G401 (cell line): ENCODE measurements at regions not wholly inside any gene's neighbourhood (a gene's known extent, or its start where the extent isn't known, plus 50 kb on each side); places are given as distances from the start of the nearest gene placed in this dataset.
A peak's percentile ranks its signal among the peaks of the same experiment; 100 is the strongest.

Source experiments
- DNase-seq: peaks from one replicate; pipeline ENCODE4 v3.0.0-alpha.2; 2015; ENCODE audit warnings: low spot score
- in situ Hi-C: cut with HindIII; loops from 2 replicates; pipeline ENCODE4 v1.10.0; 2016; ENCODE audit warnings: low sequenced_read_pairs, mixed read lengths

DNA sequence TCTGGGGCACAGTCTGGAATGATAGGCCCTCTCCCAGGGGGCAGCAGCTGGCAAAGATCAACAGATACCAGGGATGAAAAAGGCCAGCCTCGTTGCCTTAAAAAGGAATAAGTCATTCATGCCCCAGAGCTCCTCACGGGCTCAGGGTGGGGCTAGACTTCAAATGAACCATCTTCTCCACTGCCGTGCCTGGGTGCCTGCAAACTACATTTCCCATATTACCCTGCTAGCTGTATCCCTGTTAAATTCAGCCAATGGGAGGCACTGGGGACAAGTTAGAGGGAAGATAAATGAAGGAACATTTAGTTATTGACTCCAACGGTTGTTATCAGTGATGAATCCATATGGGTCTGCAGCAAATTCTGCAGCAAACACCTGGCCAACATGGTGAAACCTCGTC, 101.2 kb upstream of the CYYR1 start:
- in situ Hi-C loops, result no loop called here
- DNase-seq, result no peak

- in situ Hi-C loops, result no loop called here
- no peak for DNase-seq
Measured at GRCh38 chr21:26669215-26669764, 96.2 kb upstream of the CYYR1 start.

DNA sequence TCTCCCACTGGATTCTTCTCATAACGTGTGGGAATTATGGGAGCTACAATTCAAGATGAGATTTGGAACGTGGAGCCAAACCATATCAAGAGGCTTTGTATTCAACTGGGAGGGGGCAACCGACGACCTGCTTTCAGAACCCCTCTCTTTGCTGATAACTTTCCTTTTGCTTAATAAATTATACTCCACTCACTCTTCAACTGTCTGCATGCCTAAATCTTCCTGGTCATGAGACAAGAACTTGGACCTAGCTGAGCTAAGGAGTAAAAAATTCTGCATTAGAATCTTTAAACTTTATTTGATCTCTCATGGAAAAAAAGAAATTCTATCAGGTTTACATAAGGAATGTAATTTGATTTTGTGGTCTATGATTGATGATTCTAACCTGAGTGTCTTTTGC, 86.7 kb upstream of the CYYR1 start:
- in situ Hi-C loops, result no loop called here
- no peak for DNase-seq

- DNase-seq, result no peak
- in situ Hi-C loops, result no loop called here
Measured at GRCh38 chr21:26659182-26659581, 86.1 kb upstream of the CYYR1 start.

DNA sequence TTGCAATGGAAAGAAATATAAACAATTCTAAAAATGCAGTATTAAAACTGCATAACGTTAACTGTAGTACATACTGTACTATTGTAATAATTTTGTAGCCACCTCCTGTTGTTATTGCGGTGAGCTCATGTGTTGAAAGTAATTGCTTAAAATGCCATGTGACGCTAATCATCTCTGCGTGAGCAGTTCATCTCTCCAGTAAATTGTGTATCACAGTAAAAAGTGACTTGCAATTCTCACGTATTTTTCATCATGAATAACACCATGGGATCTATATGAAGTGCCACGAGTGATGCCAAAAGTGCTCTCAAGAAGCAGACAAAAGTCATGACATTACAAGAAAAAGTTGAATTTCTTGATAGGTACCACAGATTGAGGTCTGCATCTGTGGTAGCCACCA, 82.4 kb upstream of the CYYR1 start:
- no peak for DNase-seq
- in situ Hi-C loops, result no loop called here

DNA sequence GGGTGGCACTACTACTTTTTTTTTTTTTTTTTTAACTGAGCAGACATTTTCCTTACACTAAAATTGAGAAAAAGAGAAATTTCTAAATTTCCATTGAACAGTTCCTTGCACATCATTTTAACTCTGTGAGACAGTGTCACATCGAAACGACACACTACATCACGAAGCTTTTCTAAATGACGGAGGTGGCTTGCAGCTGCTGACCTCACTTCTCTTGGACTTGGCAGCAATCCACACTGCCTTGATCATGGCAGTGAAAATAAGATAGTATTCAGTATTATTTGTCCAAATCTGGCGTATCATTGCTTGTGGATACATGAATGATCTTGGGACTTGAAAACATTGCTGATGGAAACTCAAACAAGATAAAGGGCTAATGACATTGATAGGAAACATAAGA, 80.3 kb upstream of the CYYR1 start:
- no peak for DNase-seq
- in situ Hi-C loops, result no loop called here

- DNase-seq, result no peak
- in situ Hi-C loops, result no loop called here
Measured at GRCh38 chr21:26652854-26653253, 79.8 kb upstream of the CYYR1 start.

DNA sequence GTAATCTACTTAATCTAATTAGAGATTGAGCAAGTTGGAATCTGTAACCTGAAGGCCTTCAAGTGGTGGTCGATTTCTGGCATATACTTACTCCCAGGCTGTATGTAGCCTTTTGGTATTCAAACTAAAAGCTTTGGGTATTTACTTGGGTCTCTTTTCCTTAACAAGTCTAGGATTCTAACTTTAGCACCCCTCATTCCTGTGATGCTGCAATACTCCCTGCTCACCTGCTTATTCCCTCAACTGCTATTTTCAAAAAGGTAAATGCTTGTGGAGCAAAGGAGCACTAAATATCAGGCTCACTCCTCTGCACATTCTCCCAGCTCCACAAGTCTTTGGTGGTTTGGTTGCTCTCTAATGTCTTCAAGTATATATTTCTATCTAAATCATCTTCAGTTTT, 68.0 kb upstream of the CYYR1 start:
- no peak for DNase-seq
- in situ Hi-C loops, result no loop called here

GRCh38 chr21:26637201-26637745, 64.2 kb upstream of the CYYR1 start:
- in situ Hi-C loops, result no loop called here

DNA sequence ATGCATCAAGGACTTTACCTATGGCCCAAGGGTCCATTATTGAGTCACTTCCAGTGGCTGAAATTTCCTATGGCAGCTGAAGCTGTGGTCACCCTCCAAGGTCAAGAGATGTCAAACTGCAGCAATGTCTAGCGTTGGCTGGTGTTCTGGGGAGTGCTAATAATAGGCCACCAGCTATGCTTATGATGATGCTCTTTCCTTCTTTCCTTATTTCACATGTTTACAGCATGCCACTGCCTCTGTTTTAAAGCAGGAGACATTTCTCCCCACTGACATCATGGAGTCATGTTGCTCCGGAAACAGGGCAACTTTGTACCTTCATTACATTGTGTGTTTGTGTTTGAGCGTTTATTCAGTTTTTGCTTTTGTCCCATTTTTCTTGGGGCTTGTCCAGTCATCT, 62.6 kb upstream of the CYYR1 start:
- in situ Hi-C loops, result no loop called here

More at GRCh38 chr21:26637201-26637745, 64.2 kb upstream of the CYYR1 start:
- DNase-seq, result peak; percentile 2

GRCh38 chr21:26632691-26633090, 59.6 kb upstream of the CYYR1 start:
- in situ Hi-C loops, result no loop called here
- no peak for DNase-seq

More for the DNA sequence above, 62.6 kb upstream of the CYYR1 start:
- DNase-seq, result no peak

DNA sequence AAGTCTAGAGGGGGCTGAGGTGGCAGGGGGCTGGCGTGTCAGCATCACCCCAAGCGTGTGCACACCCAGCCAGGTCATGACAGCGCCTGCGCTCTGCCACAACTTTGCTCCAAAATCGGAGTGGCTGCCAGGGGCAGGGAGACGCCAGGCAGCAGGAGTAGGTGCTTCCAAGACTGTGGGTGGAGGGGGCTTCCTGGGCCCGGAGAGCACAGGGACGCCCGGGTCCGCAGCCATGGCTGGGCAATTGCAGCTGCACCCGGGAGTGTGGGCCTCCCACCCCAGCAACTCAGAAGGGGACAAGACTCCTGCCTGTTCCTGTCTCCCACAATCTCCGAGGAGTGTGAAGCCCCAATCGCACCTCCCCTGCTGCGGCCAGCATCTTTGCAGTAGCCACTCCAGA, 53.1 kb upstream of the CYYR1 start:
- DNase-seq, result no peak
- in situ Hi-C loops, result no loop called here

GRCh38 chr21:26624983-26625519, 52.0 kb upstream of the CYYR1 start:
- DNase-seq, result no peak
- in situ Hi-C loops, result no loop called here
